ENCODE measurements at regions not wholly inside any gene's neighbourhood (a gene's known extent, or its start where the extent isn't known, plus 50 kb on each side); places are given as distances from the start of the nearest gene placed in this dataset.

GRCh38 chr18:53625997-53626599, 598.4 kb downstream of the MBD2 start:
- no peak for ATAC-seq

- ATAC-seq: no peak
These were observed 613.5 kb downstream of the MBD2 start for GRCh38 chr18:53610957-53611356.

GRCh38 chr18:53606792-53607191, 617.7 kb downstream of the MBD2 start:
- ATAC-seq: no peak

GRCh38 chr18:53605198-53605597, 619.3 kb downstream of the MBD2 start:
- no peak for ATAC-seq

- ATAC-seq: no peak
These were observed 621.2 kb downstream of the MBD2 start for GRCh38 chr18:53603276-53603675.

GRCh38 chr18:53601344-53601743, 623.1 kb downstream of the MBD2 start:
- no peak for ATAC-seq

- no peak for ATAC-seq
These were observed 637.5 kb downstream of the MBD2 start for GRCh38 chr18:53586923-53587322.
